IMR-90 (cell line): ENCODE measurements at regions not wholly inside any gene's neighbourhood (a gene's known extent, or its start where the extent isn't known, plus 50 kb on each side); places are given as distances from the start of the nearest gene placed in this dataset.

Source experiments
- ATAC-seq: fragments of 200-7000 bp; cut with Tn5 transposase; 2 replicates; pipeline ENCODE4 v1.9.1; 2020; ENCODE audit warnings: low read depth, mild to moderate bottlenecking, moderate library complexity
- BruUV-seq: library from RNA; stranded (reverse); fragments of 400-500 nt; replicated peaks from 2 replicates; lab custom pipeline; 2021; lab: Mats Ljungman, UMichigan
- CTCF ChIA-PET: fragments of 300-600 bp; formaldehyde crosslinking; extraction: SDS; loops from one replicate; lab custom pipeline; 2021; ENCODE audit warnings: antibody characterized with exemption; lab: Yijun Ruan, JAX
- POLR2A ChIA-PET: fragments of 300-600 bp; sonication (Branson Sonifier 250); formaldehyde crosslinking; loops from one replicate; lab custom pipeline; 2022; ENCODE audit warnings: antibody characterized with exemption; ENCODE audit not compliant: unreplicated experiment; lab: Charles Lee
- DNase-seq: peaks from one replicate; pipeline ENCODE4 v3.0.0; 2013
- H2AFZ ChIP-seq: replicated peaks from 2 replicates; pipeline ENCODE3; 2013; ENCODE audit warnings: low read length, mild to moderate bottlenecking; ENCODE audit not compliant: poor library complexity
- H2AK5ac ChIP-seq: 2 replicates; pipeline ENCODE4 v1.6.1; 2013; ENCODE audit warnings: low read depth, low read length, inconsistent platforms
- H2AK9ac ChIP-seq: replicated peaks from 2 replicates; pipeline ENCODE3; 2013; ENCODE audit warnings: mild to moderate bottlenecking, low read depth, low read length, moderate library complexity; ENCODE audit not compliant: poor library complexity
- H2BK120ac ChIP-seq: 2 replicates; pipeline ENCODE4 v1.6.1; 2013; ENCODE audit warnings: low read depth, low read length, inconsistent platforms
- H2BK15ac ChIP-seq: 3 replicates; pipeline ENCODE4 v1.6.1; 2013; ENCODE audit warnings: low read depth, low read length, inconsistent platforms
- H2BK20ac ChIP-seq: 2 replicates; pipeline ENCODE4 v1.6.1; 2013; ENCODE audit warnings: low read depth, mild to moderate bottlenecking, inconsistent platforms, low read length, moderate library complexity
- H2BK5ac ChIP-seq: 2 replicates; pipeline ENCODE4 v1.6.1; 2013; ENCODE audit warnings: mild to moderate bottlenecking, low read depth, low read length, inconsistent platforms; ENCODE audit not compliant: poor library complexity, severe bottlenecking
- H3K14ac ChIP-seq: replicated peaks from 2 replicates; pipeline ENCODE4 v1.6.1; 2013; ENCODE audit warnings: low read depth, low read length, inconsistent platforms
- H3K18ac ChIP-seq: 2 replicates; pipeline ENCODE4 v1.6.1; 2013; ENCODE audit warnings: low read depth, low read length, control low read depth
- H3K23ac ChIP-seq: 2 replicates; pipeline ENCODE4 v1.6.1; 2013; ENCODE audit warnings: low read depth, low read length, inconsistent platforms
- H3K27ac ChIP-seq: 2 replicates; pipeline ENCODE4 v1.5.1; 2013; ENCODE audit warnings: mild to moderate bottlenecking, control low read depth, low read length; ENCODE audit not compliant: insufficient read depth
- H3K27me3 ChIP-seq: 2 replicates; pipeline ENCODE4 v1.6.1; 2013; ENCODE audit warnings: low read length; ENCODE audit not compliant: control insufficient read depth, insufficient read depth
- H3K36me3 ChIP-seq: 2 replicates; pipeline ENCODE4 v1.6.1; 2013; ENCODE audit warnings: low read length, mixed read lengths; ENCODE audit not compliant: control insufficient read depth, insufficient read depth
- H3K4ac ChIP-seq: 2 replicates; pipeline ENCODE4 v1.6.1; 2013; ENCODE audit warnings: low read depth, low read length, inconsistent platforms
- H3K4me1 ChIP-seq: 2 replicates; pipeline ENCODE4 v1.6.1; 2013; ENCODE audit warnings: low read length, mixed read lengths; ENCODE audit not compliant: control insufficient read depth, insufficient read depth
- H3K4me2 ChIP-seq: 2 replicates; pipeline ENCODE4 v1.6.1; 2013; ENCODE audit warnings: low read depth, mild to moderate bottlenecking, control low read depth, low read length, moderate library complexity
- H3K4me3 ChIP-seq: 2 replicates; pipeline ENCODE4 v1.5.1; 2013; ENCODE audit warnings: low read depth, mild to moderate bottlenecking, control low read depth, low read length, moderate library complexity; ENCODE audit not compliant: insufficient read depth
- H3K56ac ChIP-seq: 2 replicates; pipeline ENCODE4 v1.6.1; 2013; ENCODE audit warnings: low read length, inconsistent platforms; ENCODE audit not compliant: insufficient read depth; ENCODE audit errors: extremely low read depth
- H3K79me1 ChIP-seq, 2 experiments: 2 replicates each; pipeline ENCODE4 v1.6.1; 2013; ENCODE audit warnings: low read length in 2 of 2, inconsistent platforms in 1 of 2, low read depth in 1 of 2
- H3K9ac ChIP-seq: 2 replicates; pipeline ENCODE4 v1.6.1; 2013; ENCODE audit warnings: low read depth, low read length, control low read depth
- H3K9me1 ChIP-seq: 2 replicates; pipeline ENCODE4 v1.6.1; 2013; ENCODE audit warnings: low read length, inconsistent platforms; ENCODE audit not compliant: insufficient read depth
- H3K9me3 ChIP-seq: 2 replicates; pipeline ENCODE4 v1.6.1; 2013; ENCODE audit warnings: low read length; ENCODE audit not compliant: control insufficient read depth, insufficient read depth
- H4K20me1 ChIP-seq: 2 replicates; pipeline ENCODE4 v1.6.1; 2013; ENCODE audit warnings: low read length, inconsistent platforms; ENCODE audit not compliant: insufficient read depth
- H4K5ac ChIP-seq: 2 replicates; pipeline ENCODE4 v1.6.1; 2013; ENCODE audit warnings: mild to moderate bottlenecking, low read depth, low read length, control low read depth
- H4K8ac ChIP-seq, 2 experiments: 2 replicates each; pipeline ENCODE4 v1.6.1; 2013; ENCODE audit warnings: low read depth in 2 of 2, low read length in 2 of 2, control low read depth in 1 of 2, inconsistent platforms in 1 of 2
- H4K91ac ChIP-seq: 2 replicates; pipeline ENCODE4 v1.6.1; 2013; ENCODE audit warnings: low read depth, low read length, inconsistent platforms; ENCODE audit not compliant: insufficient read depth
- BHLHE40 ChIP-seq: fragments of 150-350 bp; IDR thresholded peaks from 2 replicates; pipeline ENCODE4 v1.6.1; 2016; ENCODE audit warnings: mild to moderate bottlenecking, low read depth, low read length
- FOS ChIP-seq: fragments of 150-350 bp; IDR thresholded peaks from 2 replicates; pipeline ENCODE4 v1.6.1; 2016; ENCODE audit warnings: low read depth, low read length
- MAFK ChIP-seq: IDR thresholded peaks from 2 replicates; pipeline ENCODE4 v1.6.1; 2012; ENCODE audit warnings: low read depth, low read length, improper control_type of control experiment
- NFE2L2 ChIP-seq: fragments of 150-350 bp; IDR thresholded peaks from 2 replicates; pipeline ENCODE4 v1.6.1; 2016; ENCODE audit warnings: low read depth, mild to moderate bottlenecking, low read length
- POLR2A ChIP-seq: IDR thresholded peaks from 2 replicates; pipeline ENCODE4 v1.6.1; 2012; ENCODE audit warnings: mild to moderate bottlenecking, low read depth, low read length
- SMC3 ChIP-seq: fragments of 150-350 bp; IDR thresholded peaks from 2 replicates; pipeline ENCODE4 v1.6.1; 2016; ENCODE audit warnings: low read depth, mild to moderate bottlenecking, antibody characterized with exemption, low read length, moderate library complexity
- WGBS, 2 experiments: methylation state at CpG; one replicate each; pipeline versions ENCODE4 v1.1.5 to v1.1.7; 2013; ENCODE audit warnings: missing lambda C conversion rate in 2 of 2; ENCODE audit not compliant: insufficient read length in 1 of 2; ENCODE audit errors: extremely low coverage in 2 of 2; 5-methylcytosine and 5-hydroxymethylcytosine counted together
- dilution Hi-C: fragments of 300-500 bp; cut with HindIII; formaldehyde crosslinking; loops from one replicate; pipeline ENCODE4 v1.14.3; 2018; ENCODE audit warnings: low sequenced_read_pairs; ENCODE audit not compliant: unreplicated experiment
- in situ Hi-C: fragments of 300-500 bp; cut with MboI; formaldehyde crosslinking; loops from 3 replicates; pipeline ENCODE4 v1.14.3; 2019; ENCODE audit warnings: low sequenced_read_pairs, inconsistent platforms, mixed read lengths
- intact Hi-C: fragments of 100-400 bp; cut with micrococcal nuclease; formaldehyde crosslinking; loops from 2 replicates; pipeline ENCODE4 v1.10.0; 2022

DNA sequence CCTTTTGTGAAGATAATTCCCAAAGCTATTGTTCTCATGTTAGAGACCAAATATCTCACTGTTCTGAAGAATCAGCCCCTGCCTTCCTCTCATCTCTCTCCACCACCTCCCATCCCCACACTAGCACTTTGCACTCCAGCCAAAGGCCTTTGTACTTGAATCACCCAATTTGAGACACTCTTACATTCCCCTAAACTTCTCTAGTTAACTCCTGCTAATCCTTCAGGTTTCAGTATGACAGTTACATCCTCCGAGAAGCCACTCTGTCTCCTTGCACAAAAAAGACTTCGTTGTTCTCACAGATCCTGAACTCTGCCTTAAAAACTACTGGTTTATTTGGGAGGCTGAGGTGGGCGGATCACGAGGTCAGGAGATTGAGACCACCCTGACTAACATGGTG, 227.5 kb downstream of the PIK3R1 start:
- no TSS peak for BruUV-seq
- no peaks in the 10 kb centered on the region for H4K20me1 ChIP-seq
- no CpG with 5 or more reads among the region's 4 CpGs for WGBS, 2 experiments
- DNase-seq (no peak), ATAC-seq (no peak)
- H2BK5ac ChIP-seq: no peak overlapping the region
- ChIA-PET POLR2A (no interaction called here), CTCF (no interaction called here)
- dilution Hi-C loops (no loop called here), in situ Hi-C loops (no loop called here), intact Hi-C loops (no loop called here)
- H3K9me3 ChIP-seq: no peaks in the 10 kb centered on the region
- no peak overlapping the region for H3K27ac ChIP-seq
- H3K4me1 ChIP-seq: no peaks in the 10 kb centered on the region
- no peak overlapping the region for H2AK5ac ChIP-seq
- H3K14ac ChIP-seq: no peak overlapping the region
- no peak overlapping the region for H4K91ac ChIP-seq
- no peak overlapping the region for H3K4ac ChIP-seq
- H3K4me3 ChIP-seq: no peak overlapping the region
- TF ChIP-seq MAFK: no peak
- TF ChIP-seq FOS: no peak
- no peak for TF ChIP-seq NFE2L2
- no peak for TF ChIP-seq POLR2A
- no peak for TF ChIP-seq SMC3
- no peak for TF ChIP-seq BHLHE40
- H4K8ac ChIP-seq: no peak overlapping the region
- H3K56ac ChIP-seq: no peak overlapping the region
- no peak overlapping the region for H2BK15ac ChIP-seq
- H3K36me3 ChIP-seq: no peaks in the 10 kb centered on the region
- H3K79me1 ChIP-seq: no peaks in the 10 kb centered on the region
- no peak overlapping the region for H3K23ac ChIP-seq
- H3K18ac ChIP-seq: no peak overlapping the region
- H3K27me3 ChIP-seq: no peaks in the 10 kb centered on the region
- no peak overlapping the region for H2AFZ ChIP-seq
- no peaks in the 10 kb centered on the region for H3K9me1 ChIP-seq
- H3K4me2 ChIP-seq: no peak overlapping the region
- no peak overlapping the region for H4K5ac ChIP-seq
- H2BK20ac ChIP-seq: no peak overlapping the region
- no peak overlapping the region for H2AK9ac ChIP-seq
- no peak overlapping the region for H3K9ac ChIP-seq
- no peak overlapping the region for H2BK120ac ChIP-seq
